Transverse colon (tissue), 4 donors: ENCODE measurements at regions not wholly inside any gene's neighbourhood (a gene's known extent, or its start where the extent isn't known, plus 50 kb on each side); places are given as distances from the start of the nearest gene placed in this dataset.

Source experiments
- EP300 ChIP-seq: sonication (generic); formaldehyde crosslinking; IDR thresholded peaks from one replicate; pipeline ENCODE4 v1.6.1; 2017; ENCODE audit warnings: antibody characterized with exemption, low read depth
- POLR2A ChIP-seq: fragments of 450-650 bp; IDR thresholded peaks from one replicate; pipeline ENCODE4 v1.6.1; 2016; ENCODE audit warnings: antibody characterized with exemption, mild to moderate bottlenecking, moderate library complexity
- POLR2AphosphoS5 ChIP-seq, 3 donors: sonication (generic); formaldehyde crosslinking; IDR thresholded peaks; one replicate each; pipeline ENCODE4 v1.6.1; 2016; ENCODE audit warnings: antibody characterized with exemption in 3 of 3
- TF ChIP-seq, protein P1 (sequence below), 5 experiments: fragments of 200-600 bp in 3 of 5; fragments of 450-650 bp in 2 of 5; sonication (generic) in 3 of 5; IDR thresholded peaks; 1 replicate in 2 of 5; 2 replicates in 3 of 5; pipeline ENCODE4 v1.5.1; 2016 to 2017; ENCODE audit warnings: antibody characterized with exemption in 5 of 5, inconsistent platforms in 3 of 5, mild to moderate bottlenecking in 2 of 5, moderate library complexity in 1 of 5

- TF ChIP-seq, protein P1, sequence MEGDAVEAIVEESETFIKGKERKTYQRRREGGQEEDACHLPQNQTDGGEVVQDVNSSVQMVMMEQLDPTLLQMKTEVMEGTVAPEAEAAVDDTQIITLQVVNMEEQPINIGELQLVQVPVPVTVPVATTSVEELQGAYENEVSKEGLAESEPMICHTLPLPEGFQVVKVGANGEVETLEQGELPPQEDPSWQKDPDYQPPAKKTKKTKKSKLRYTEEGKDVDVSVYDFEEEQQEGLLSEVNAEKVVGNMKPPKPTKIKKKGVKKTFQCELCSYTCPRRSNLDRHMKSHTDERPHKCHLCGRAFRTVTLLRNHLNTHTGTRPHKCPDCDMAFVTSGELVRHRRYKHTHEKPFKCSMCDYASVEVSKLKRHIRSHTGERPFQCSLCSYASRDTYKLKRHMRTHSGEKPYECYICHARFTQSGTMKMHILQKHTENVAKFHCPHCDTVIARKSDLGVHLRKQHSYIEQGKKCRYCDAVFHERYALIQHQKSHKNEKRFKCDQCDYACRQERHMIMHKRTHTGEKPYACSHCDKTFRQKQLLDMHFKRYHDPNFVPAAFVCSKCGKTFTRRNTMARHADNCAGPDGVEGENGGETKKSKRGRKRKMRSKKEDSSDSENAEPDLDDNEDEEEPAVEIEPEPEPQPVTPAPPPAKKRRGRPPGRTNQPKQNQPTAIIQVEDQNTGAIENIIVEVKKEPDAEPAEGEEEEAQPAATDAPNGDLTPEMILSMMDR (IDR thresholded peaks at IDR 0.05), result no peak
- TF ChIP-seq POLR2A (no peak), EP300 (no peak), POLR2AphosphoS5 (IDR thresholded peaks at IDR 0.05) (no peak)
Measured at GRCh38 chr1:30197639-30198450, 525.5 kb downstream of the MATN1 start.
